ENCODE measurements at regions not wholly inside any gene's neighbourhood (a gene's known extent, or its start where the extent isn't known, plus 50 kb on each side); places are given as distances from the start of the nearest gene placed in this dataset.
A peak's percentile ranks its signal among the peaks of the same experiment; 100 is the strongest.
"Not testable (repeated sequence)": the region's sequence is repeated elsewhere in the genome, so short reads cannot be mapped to it uniquely, and the experiment has no call there.

DNA sequence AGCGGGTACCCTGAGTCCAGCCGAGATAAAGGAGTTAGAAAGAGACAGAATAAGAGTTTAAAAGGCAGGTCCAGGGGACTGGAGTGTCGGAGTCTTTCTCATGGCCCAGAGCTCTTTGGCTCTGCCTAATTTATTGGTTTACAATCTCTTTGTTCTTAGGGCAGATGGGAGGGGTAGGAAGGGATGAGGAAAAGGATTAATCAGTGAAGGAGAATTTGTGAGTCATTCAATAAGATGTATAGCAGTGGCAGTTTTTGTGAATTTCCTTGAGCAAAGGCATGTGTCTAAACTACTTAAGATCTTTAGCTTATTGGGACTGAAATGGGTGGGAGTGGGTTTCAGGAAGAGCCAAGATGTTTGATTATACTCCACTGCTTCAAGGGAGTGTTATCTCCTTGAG, 1671.7 kb downstream of the EFNA5 start:
- DNase-seq (ENCODE audit: low spot score), result not testable (repeated sequence)

GRCh38 chr5:105993027-105993426, 1677.7 kb downstream of the EFNA5 start:
- DNase-seq (ENCODE audit: low spot score), result no peak

DNA sequence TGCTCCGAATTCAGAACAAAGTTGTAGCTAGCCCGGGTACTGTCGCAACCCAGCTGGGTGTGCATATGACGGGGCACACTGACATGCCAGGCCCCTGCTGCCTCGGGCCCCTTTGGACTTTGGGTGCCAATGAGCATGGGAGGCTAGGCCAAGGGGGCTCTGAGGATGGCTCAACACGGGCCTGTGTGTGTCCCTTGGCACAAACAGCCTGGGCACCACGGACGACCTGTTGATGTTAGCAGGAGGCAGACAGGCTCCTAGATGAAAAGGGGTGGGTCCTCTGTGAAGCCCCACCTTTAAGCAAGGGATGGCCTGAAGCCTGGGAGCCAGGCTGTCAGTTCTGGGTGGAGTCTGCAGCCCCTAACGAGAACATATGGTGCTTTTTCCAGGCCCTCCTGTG, 1688.2 kb downstream of the EFNA5 start:
- no peak for DNase-seq (ENCODE audit: low spot score)

DNA sequence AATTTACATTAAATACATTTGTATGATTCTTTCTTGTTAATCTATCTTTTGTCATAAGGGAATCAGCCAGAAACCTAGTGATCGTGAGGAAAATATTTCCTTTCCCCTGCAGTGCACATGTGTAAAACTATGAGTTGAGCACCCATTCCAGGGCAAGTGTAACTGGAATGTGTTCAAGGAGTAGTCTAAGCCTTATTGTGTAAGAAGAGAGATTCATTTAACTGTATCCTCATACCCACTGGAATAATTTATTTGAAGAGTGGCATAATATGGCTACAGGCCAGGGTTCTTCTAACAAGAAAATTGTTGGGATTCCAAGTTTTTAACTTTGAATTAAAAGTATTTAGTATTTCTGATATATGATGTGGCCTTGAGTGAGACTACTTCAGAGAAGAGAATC, 1692.7 kb downstream of the EFNA5 start:
- DNase-seq (ENCODE audit: low spot score), result no peak

DNA sequence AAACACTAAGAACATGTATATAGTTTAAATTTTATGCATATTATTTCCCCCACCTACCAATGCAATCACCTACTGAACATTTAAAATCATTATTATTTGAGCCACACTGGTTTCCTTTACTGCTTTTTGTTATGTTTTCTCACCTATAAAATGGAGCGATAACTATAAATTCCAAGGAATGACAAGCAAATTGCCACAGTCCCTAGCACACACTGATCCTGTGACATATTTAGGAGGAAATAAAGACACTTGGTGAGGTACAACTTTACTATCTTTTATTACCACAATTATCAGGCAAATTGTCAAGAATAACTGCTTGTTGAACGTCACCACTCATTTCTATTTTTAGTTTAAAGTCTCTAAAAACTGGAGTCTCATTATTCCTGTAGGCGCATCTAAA, 1693.6 kb downstream of the EFNA5 start:
- no peak for DNase-seq (ENCODE audit: low spot score)

DNA sequence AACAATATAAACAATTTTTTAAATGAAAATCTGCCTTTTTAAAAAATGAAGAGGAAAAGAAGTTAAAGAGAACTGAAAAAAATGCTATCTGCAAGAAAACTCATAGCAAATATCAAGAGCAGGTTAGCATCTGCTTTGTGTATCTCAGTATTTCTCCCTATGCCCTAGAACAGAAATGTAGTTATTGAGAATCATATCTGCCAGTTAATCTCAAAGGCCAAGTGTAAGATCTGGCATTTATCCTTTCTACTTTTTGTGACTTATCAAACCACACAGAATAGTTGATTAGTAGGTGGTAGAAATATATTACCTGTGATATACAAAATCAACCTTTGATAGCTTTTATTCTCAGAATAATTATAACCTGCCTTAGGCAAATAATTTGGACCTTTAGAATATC, 1699.8 kb downstream of the EFNA5 start:
- no peak for DNase-seq (ENCODE audit: low spot score)

GRCh38 chr5:105968981-105969380, 1701.8 kb downstream of the EFNA5 start:
- no peak for DNase-seq (ENCODE audit: low spot score)

DNA sequence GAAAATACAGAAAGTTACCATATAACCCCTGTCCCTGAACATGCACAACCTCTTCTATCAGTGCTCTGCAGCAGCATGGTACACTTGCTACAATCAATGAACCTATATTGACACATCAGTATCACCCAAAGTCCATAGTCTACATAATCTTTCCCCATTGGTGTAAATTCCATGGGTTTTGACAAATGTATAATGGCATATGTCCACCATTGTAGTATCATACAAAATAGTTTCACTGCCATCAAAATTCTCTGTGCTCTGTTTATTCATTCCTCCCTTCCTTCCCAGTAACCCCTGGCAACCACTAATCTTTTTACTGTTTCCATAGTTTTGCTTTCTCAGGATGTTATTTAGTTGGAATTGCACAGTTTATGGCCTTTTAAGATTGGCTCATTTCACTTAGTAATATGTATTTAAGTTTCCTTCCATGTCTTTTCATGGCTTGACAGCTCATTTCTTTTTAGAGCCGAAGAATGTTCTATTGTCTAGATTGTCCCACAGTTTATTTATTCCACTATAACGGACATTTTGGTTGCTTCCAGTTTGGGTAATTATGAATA, 1707.0 kb downstream of the EFNA5 start:
- no peak for DNase-seq (ENCODE audit: low spot score)

- no peak for DNase-seq (ENCODE audit: low spot score)
Observed at GRCh38 chr5:105961572-105961971, 1709.2 kb downstream of the EFNA5 start.

DNA sequence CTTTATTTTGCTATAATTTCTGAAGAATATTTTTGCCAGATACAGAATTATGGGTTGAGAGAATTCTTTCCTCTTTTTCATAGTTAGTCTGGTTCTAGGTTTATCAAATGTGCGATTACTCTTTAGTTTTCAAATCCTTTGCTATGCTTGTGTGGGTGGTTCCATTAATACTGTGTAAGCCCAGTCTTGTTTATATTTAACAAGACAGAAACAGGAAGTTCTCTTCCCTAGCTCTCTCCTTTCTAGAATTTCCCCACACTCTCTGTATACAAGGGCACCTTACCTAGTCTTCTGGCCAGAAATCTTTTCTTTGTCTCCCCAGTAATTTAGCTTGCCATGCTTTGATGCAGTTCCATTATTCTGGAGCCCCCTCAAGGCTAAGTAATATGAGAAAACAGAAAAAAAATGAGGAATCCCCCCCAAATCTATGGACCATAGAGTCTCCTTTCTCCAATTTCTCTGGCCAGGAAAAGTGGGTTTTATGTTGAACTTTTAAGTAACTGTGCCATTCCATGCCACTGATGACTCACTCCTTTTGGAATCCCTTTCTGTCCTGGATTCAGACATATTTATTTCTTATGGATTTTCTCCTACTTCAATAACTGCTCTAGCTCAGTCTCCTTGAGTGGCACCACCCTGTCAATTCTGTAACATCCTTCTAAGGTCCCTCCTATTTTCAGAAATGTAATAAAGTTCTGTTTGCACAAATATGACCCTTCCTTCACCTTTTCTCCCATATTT, 1714.1 kb downstream of the EFNA5 start:
- DNase-seq (ENCODE audit: low spot score), result no peak

DNA sequence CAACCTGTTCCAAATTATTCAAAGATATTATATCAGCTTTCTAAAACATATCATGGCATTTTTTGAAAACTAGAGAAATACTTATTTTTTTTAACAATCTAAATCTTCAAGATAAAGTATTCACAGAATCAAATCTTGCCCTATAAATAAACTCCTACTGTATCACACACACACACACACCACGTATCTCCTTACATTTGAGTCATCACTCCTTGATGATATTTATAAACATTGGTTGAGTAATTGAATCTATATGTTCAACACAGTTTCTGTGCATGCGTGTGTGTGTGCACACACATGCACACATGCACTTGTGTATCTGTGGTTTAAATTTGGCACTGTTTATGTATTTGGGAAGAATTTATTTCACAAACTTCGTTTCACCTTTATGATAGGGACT, 1716.4 kb downstream of the EFNA5 start:
- no peak for DNase-seq (ENCODE audit: low spot score)

DNA sequence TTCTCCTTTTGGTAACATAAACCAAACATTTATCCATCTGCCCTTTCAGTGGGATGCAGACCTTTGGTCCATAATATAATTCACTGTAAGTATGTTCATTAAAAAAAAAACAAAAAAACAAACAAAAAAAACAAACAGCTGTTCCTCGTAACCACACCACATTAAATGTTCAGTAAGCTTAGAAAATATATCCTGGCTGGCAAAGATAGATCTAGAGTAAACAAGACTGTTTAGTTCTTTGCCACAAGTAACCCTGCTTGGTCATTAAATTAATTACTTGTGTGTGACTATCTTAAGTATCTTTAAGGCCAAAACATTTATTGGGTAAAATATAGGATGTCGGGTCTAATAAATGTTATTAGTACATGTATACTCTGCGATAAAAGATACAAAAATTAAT, 1717.1 kb downstream of the EFNA5 start:
- DNase-seq (ENCODE audit: low spot score), result no peak

DNA sequence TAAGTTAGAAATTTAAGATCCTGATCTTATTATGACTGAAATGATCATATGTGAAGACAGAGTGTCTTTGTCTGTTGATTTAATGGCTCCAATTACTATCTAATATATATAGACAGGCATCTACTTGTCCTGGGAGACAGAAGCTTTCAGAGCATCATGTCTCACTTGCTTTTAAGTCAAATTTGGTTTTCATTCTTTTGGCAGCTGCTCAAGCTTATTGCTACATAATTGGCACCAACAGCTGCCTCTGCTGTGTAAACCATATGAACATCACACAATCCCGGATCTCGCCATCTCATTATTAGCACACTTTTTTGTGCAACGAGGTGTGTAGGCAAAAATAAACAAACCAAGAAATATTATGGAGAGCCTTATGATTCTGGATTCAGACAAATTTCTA, 1717.9 kb downstream of the EFNA5 start:
- peak; percentile 5 for DNase-seq (ENCODE audit: low spot score)

GRCh38 chr5:105947461-105947860, 1723.3 kb downstream of the EFNA5 start:
- no peak for DNase-seq (ENCODE audit: low spot score)

DNA sequence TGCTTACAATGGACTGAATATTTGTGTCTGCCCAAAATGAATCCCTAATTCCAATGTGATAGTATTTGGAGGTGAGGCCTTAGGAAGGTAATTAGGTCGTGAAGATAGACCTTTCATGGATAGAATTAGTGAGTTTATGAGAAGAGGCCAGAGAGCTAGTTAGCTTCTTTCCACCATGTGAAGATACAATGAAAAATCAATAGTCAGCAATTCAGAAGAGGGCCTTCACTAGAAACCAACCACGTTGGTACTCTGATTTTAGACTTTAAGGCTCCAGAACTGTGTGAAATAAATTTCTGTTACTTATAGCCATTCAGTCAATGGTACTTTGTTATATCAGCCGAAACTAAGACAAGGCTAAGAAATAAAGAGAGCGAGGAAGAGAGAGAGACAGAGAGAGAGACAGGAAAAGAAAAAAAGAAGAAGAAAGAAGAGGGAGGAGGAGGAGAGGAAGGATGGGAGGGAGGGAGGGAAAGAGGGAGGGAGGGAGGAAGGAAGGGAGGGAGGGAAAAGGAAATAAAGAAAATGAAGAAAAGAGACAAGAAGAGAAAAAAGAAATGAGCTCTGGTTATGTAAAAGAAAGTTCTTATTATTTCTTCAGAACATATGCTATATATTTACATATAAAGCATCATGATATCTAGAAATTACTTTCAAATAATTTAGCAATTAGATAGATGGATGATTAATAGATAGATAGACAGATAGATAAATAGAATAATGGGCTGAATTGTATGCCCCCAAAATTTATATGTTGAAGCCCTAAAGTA, 1725.3 kb downstream of the EFNA5 start:
- DNase-seq (ENCODE audit: low spot score), result no peak

DNA sequence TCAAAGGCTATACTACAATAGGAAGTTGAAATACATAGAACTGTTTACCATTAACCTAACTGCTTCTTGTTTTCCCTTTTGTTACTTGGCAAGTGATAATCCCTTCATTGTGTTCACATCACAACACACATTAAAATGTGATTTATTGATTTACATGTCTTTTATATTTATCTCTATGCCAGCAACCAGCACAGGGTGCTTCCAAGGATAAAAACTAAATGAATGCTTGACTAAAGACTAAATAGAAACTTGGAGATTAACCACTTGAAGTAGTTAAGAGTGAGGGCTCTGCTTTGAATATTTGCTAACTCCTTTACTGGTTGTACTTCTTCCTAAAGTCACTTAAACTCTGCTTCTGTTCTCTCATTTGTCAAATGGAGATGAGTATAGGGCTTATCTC, 1730.6 kb downstream of the EFNA5 start:
- no peak for DNase-seq (ENCODE audit: low spot score)

DNA sequence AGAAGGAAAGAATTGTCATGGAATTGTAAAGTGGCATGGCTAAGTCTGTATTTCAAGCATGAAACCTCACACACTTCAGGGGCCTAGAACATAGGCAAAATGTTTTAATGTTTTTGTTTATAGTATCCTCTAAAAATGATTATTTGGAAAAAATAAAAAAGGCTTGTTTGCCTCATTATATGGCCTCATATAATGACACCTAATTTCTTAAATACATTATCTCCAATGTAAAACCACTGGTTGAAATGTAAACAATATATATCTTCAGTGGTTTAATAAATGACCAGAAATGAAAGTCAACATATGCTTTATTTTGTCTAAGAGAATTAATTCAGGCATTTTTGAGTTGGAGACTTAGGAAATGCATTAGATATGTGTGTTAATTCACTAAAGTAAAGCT, 1736.6 kb downstream of the EFNA5 start:
- DNase-seq (ENCODE audit: low spot score), result no peak

DNA sequence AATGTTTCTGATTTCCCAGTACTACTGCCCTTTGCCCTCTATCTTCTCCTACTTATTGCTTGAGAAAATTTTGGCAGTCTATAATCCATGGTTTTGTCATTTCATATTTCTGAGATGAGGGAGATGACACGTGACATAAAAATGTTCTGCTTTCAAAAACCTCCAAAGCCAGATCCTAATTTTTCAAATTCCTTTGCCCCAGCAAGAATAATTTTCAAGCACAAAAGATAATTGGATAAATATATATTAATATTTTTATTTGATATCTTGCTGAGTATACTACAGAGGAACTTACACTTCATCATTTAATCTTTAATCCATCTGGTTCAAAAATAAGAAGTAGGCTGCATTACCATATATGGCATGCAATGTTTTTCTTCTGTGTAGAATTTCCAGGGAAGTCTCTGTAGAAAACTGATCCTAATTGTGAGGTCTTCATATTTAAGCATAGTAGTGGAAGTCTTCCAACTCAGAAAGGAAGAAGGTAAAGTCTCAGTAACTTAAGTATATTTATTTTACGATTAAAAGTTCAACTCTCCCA, 1738.8 kb downstream of the EFNA5 start:
- no peak for DNase-seq (ENCODE audit: low spot score)

- DNase-seq (ENCODE audit: low spot score), result no peak
Observed at GRCh38 chr5:105929858-105930257, 1740.9 kb downstream of the EFNA5 start.

- no peak for DNase-seq (ENCODE audit: low spot score)
Observed at GRCh38 chr5:105924366-105924765, 1746.4 kb downstream of the EFNA5 start.

DNA sequence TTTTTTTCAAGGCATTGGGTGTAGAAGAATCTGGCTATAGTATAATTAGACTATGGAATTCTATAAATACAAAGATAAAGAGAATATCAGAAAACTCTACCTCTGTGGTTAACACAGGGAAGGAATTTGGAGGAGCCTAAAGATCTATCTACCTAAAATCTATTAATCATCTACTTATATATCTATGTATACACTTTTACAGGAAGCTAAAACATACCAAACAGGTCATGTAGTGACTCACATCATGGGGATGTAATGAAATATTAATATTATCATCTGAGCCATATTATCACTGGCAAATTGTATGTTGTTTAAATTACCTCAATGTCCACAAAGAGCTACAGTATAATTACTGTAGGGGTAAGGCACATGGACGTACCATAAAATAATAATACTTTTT, 1748.2 kb downstream of the EFNA5 start:
- no peak for DNase-seq (ENCODE audit: low spot score)

GRCh38 chr5:105922080-105922479, 1748.7 kb downstream of the EFNA5 start:
- no peak for DNase-seq (ENCODE audit: low spot score)

GRCh38 chr5:105917189-105917588, 1753.5 kb downstream of the EFNA5 start:
- DNase-seq (ENCODE audit: low spot score), result no peak
